ENCODE measurements at regions not wholly inside any gene's neighbourhood (a gene's known extent, or its start where the extent isn't known, plus 50 kb on each side); places are given as distances from the start of the nearest gene placed in this dataset.
"Not testable (repeated sequence)": the region's sequence is repeated elsewhere in the genome, so short reads cannot be mapped to it uniquely, and the experiment has no call there.

DNA sequence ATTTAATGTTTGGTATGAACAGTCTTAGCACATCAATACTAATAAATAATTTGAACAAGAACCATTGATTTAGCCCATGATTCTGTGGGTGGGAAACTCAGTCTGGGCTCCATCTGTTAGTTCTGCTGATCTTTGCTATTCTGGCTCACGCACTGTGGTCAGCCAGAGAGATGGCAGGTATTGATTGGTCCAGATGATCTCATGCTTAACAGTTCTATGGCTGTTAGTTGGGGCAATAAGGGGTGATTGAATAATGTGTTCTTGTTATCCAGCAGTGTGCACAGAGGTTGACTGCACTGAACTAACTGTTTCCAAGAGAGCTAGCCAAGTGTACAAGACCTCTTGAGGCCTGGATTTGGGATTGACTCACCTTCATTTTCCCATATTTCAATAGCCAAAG lies 824.3 kb downstream of the SEMA5A start:
- Histone ChIP-seq H3K9me3 (no peaks in the 10 kb centered on the region), H3K4me1 (replicated peaks) (no peaks in the 10 kb centered on the region), H3K27me3 (replicated peaks; ENCODE audit: insufficient read depth) (no peaks in the 10 kb centered on the region), H3K27ac (no peak overlapping the region), H3K36me3 (no peaks in the 10 kb centered on the region), H3K4me3 (no peak overlapping the region)
- 92% methylated on average over 1 of the region's 1 CpG for WGBS
- intact Hi-C loops (cut with DNase I): no loop called here
- TF ChIP-seq POLR2A (IDR thresholded peaks at IDR 0.05) (no peak), POLR2AphosphoS5 (IDR thresholded peaks at IDR 0.05) (no peak)
- TF ChIP-seq, protein P1, sequence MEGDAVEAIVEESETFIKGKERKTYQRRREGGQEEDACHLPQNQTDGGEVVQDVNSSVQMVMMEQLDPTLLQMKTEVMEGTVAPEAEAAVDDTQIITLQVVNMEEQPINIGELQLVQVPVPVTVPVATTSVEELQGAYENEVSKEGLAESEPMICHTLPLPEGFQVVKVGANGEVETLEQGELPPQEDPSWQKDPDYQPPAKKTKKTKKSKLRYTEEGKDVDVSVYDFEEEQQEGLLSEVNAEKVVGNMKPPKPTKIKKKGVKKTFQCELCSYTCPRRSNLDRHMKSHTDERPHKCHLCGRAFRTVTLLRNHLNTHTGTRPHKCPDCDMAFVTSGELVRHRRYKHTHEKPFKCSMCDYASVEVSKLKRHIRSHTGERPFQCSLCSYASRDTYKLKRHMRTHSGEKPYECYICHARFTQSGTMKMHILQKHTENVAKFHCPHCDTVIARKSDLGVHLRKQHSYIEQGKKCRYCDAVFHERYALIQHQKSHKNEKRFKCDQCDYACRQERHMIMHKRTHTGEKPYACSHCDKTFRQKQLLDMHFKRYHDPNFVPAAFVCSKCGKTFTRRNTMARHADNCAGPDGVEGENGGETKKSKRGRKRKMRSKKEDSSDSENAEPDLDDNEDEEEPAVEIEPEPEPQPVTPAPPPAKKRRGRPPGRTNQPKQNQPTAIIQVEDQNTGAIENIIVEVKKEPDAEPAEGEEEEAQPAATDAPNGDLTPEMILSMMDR (IDR thresholded peaks at IDR 0.05): no peak
- no peak for DNase-seq (ENCODE audit: low spot score)

DNA sequence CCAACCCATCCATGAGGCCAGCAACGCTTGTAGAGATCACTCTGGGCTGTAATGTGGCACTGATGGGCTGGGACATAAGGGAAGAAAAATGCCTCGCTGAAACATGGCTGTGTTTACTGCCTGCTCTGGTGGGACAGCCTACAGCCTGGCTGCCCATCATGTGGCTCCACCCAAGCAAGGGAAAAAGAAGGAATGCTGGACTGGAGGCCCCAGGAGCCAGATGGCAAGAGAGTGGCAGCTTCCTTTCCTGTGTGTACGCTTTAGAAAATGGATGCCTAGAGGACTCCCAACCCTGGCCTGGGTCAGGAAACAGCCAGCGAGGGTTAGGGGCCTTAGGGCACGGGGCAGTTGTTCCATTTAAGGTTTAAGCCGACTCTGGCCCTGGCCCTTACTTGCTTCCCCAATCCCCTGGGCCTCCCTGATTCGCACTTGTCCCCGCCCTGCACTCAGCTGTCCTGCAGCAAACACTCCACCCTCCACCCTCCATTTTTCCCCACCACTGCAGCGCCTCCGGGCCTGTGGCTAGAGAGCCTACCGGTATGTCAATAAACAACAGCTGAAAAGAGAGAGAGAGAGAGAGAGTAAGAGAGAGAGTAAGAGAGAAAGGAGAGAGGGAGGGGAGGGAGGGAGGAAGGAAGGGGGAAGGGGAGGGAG lies 819.4 kb downstream of the SEMA5A start:
- H3K9me3 ChIP-seq: no peaks in the 10 kb centered on the region
- TF ChIP-seq POLR2AphosphoS5 (IDR thresholded peaks at IDR 0.05): no peak
- TF ChIP-seq, protein P1 (IDR thresholded peaks at IDR 0.05): no peak
- TF ChIP-seq POLR2A (IDR thresholded peaks at IDR 0.05): no peak
- H3K36me3 ChIP-seq: no peaks in the 10 kb centered on the region
- intact Hi-C loops (cut with DNase I): no loop called here
- no peaks in the 10 kb centered on the region for H3K4me1 ChIP-seq (replicated peaks)
- H3K4me3 ChIP-seq: no peak overlapping the region
- H3K27ac ChIP-seq: no peak overlapping the region
- DNase-seq (ENCODE audit: low spot score): no peak
- no peaks in the 10 kb centered on the region for H3K27me3 ChIP-seq (replicated peaks; ENCODE audit: insufficient read depth)
- WGBS: 73% methylated on average over 11 of the region's 11 CpGs

DNA sequence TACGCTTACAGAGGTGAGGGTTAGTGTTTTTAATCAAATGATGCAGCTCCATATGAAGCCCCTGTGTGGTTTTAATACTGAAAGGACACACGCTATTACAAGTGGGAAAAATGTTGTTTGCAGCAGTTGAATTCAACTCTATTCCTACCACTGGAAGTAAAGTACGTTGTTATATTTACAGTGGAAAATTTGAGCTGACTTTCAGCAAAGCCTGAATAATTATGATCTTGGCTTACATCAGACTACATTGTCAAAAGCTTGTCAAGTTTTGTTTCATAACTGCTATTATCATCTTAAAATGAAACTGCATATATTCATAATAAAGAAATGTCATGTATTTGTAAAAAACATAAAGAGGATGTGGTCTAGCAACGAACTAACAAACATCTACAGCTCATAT lies 818.5 kb downstream of the SEMA5A start:
- H3K36me3 ChIP-seq: no peaks in the 10 kb centered on the region
- H3K4me1 ChIP-seq (replicated peaks): no peaks in the 10 kb centered on the region
- WGBS: 70% methylated on average over 4 of the region's 4 CpGs
- H3K9me3 ChIP-seq: no peaks in the 10 kb centered on the region
- DNase-seq (ENCODE audit: low spot score): no peak
- no peak overlapping the region for H3K4me3 ChIP-seq
- no peak overlapping the region for H3K27ac ChIP-seq
- TF ChIP-seq POLR2AphosphoS5 (IDR thresholded peaks at IDR 0.05) (no peak), POLR2A (IDR thresholded peaks at IDR 0.05) (no peak)
- TF ChIP-seq, protein P1 (IDR thresholded peaks at IDR 0.05): no peak
- intact Hi-C loops (cut with DNase I): no loop called here
- H3K27me3 ChIP-seq (replicated peaks; ENCODE audit: insufficient read depth): no peaks in the 10 kb centered on the region

DNA sequence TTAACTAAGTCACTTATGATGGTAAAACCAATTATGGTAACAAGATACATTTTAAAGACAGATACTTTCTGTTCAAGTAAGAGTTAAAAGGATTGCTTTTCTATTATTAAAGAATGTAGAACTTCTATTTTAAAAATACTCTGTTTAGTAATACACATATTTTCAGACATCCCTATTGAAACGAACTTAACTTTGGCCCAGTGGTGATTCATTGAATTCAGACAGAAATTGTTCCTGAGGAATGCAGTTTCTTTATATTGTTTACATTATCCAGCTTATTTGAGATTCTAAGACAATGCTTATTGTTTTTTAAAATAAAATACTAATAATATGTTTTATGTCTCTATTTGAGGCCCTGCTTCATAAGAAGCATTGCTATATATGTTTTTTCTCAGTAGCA lies 816.4 kb downstream of the SEMA5A start:
- no peaks in the 10 kb centered on the region for H3K36me3 ChIP-seq
- H3K4me1 ChIP-seq (replicated peaks): no peaks in the 10 kb centered on the region
- no peak overlapping the region for H3K4me3 ChIP-seq
- H3K9me3 ChIP-seq: no peaks in the 10 kb centered on the region
- TF ChIP-seq POLR2AphosphoS5 (IDR thresholded peaks at IDR 0.05) (no peak), POLR2A (IDR thresholded peaks at IDR 0.05) (no peak)
- TF ChIP-seq, protein P1 (IDR thresholded peaks at IDR 0.05): no peak
- H3K27me3 ChIP-seq (replicated peaks; ENCODE audit: insufficient read depth): no peaks in the 10 kb centered on the region
- DNase-seq (ENCODE audit: low spot score): no peak
- intact Hi-C loops (cut with DNase I): no loop called here
- no peak overlapping the region for H3K27ac ChIP-seq
- 17% methylated on average over 1 of the region's 1 CpG for WGBS

DNA sequence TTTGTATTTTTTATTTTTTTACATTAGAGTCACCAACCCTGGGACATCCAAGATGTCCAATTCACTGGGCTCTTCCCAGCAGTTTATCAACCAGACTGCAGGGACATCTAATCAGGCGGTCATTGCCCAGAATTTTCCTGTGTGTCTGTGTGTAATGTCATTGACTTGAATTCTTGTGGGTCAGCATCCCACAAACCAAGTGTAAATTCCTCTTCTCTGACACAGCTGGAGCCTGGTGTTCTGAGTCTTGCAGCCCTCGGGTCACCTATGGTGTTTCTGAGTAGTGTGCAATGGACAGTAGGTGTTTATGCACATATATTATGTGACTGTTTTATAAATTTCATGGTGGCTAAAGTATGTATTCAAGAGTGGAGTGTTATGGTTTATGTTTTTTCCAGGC lies 815.7 kb downstream of the SEMA5A start:
- intact Hi-C loops (cut with DNase I): no loop called here
- Histone ChIP-seq H3K27me3 (replicated peaks; ENCODE audit: insufficient read depth) (no peaks in the 10 kb centered on the region), H3K27ac (no peak overlapping the region), H3K4me3 (no peak overlapping the region), H3K36me3 (no peaks in the 10 kb centered on the region), H3K4me1 (replicated peaks) (no peaks in the 10 kb centered on the region), H3K9me3 (no peaks in the 10 kb centered on the region)
- TF ChIP-seq, protein P1 (IDR thresholded peaks at IDR 0.05): no peak
- no peak for TF ChIP-seq POLR2AphosphoS5 (IDR thresholded peaks at IDR 0.05)
- no peak for TF ChIP-seq POLR2A (IDR thresholded peaks at IDR 0.05)
- no peak for DNase-seq (ENCODE audit: low spot score)
- 95% methylated on average over 2 of the region's 2 CpGs for WGBS

DNA sequence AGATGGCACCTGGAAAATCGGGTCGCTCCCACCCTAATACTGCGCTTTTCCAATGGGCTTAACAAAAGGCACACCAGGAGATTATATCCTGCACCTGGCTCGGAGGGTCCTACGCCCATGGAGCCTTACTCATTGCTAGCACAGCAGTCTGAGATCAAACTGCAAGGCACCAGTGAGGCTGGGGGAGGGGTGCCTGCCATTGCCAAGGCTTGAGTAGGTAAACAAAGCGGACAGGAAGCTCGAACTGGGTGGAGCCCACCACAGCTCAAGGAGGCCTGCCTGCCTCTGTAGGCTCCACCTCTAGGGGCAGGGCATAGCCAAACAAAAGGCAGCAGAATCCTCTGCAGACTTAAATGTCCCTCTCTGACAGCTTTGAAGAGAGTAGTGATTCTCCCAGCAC lies 814.8 kb downstream of the SEMA5A start:
- H3K4me3 ChIP-seq; DNase-seq (ENCODE audit: low spot score); H3K4me1 ChIP-seq (replicated peaks); H3K36me3 ChIP-seq; H3K27ac ChIP-seq; H3K9me3 ChIP-seq; intact Hi-C loops (cut with DNase I); H3K27me3 ChIP-seq (replicated peaks; ENCODE audit: insufficient read depth): not testable (repeated sequence)
- 88% methylated on average over 5 of the region's 7 CpGs for WGBS
